WERI-Rb-1 (cell line): ENCODE measurements at regions not wholly inside any gene's neighbourhood (a gene's known extent, or its start where the extent isn't known, plus 50 kb on each side); places are given as distances from the start of the nearest gene placed in this dataset.

Experiments used
- DNase-seq: peaks from one replicate; pipeline ENCODE4 v3.0.0-alpha.2; 2020
- H3K27ac ChIP-seq: fragments of 250-450 bp; sonication (Bioruptor Pico); 2 replicates; pipeline ENCODE4 v1.5.1; 2020; ENCODE audit warnings: mild to moderate bottlenecking, moderate library complexity
- H3K27me3 ChIP-seq: fragments of 250-450 bp; sonication (Bioruptor Pico); 2 replicates; pipeline ENCODE4 v1.5.1; 2021; ENCODE audit warnings: mild to moderate bottlenecking, low read depth, moderate library complexity; ENCODE audit not compliant: insufficient read depth, severe bottlenecking
- H3K36me3 ChIP-seq: fragments of 250-450 bp; sonication (Bioruptor Pico); 2 replicates; pipeline ENCODE4 v1.5.1; 2020; ENCODE audit warnings: mild to moderate bottlenecking, moderate library complexity
- H3K4me3 ChIP-seq: 2 replicates; pipeline ENCODE4 v1.5.1; 2011; ENCODE audit warnings: low read depth, mild to moderate bottlenecking, control low read depth, low read length
- H3K9me3 ChIP-seq: fragments of 250-450 bp; sonication (Bioruptor Pico); 2 replicates; pipeline ENCODE4 v1.5.1; 2021; ENCODE audit warnings: mild to moderate bottlenecking, moderate library complexity; ENCODE audit not compliant: severe bottlenecking
- CTCF ChIP-seq: IDR thresholded peaks from 2 replicates; pipeline ENCODE4 v1.5.1; 2011; ENCODE audit warnings: low read depth, mild to moderate bottlenecking, control low read depth, inconsistent platforms, low read length

GRCh38 chr12:75634244-75635222 is 123.1 kb upstream of the KRR1 start:
- no peak for DNase-seq
- Histone ChIP-seq H3K27ac (no peak overlapping the region), H3K4me3 (no peak overlapping the region)

GRCh38 chr12:75633789-75634188 is 122.4 kb upstream of the KRR1 start:
- Histone ChIP-seq H3K27me3 (no peaks in the 10 kb centered on the region), H3K36me3 (no peaks in the 10 kb centered on the region), H3K4me3 (no peak overlapping the region), H3K27ac (no peak overlapping the region), H3K9me3 (no peaks in the 10 kb centered on the region)
- no peak for TF ChIP-seq CTCF
- DNase-seq = no peak

More at GRCh38 chr12:75634244-75635222, 123.1 kb upstream of the KRR1 start:
- TF ChIP-seq CTCF = no peak
- Histone ChIP-seq H3K9me3 (no peaks in the 10 kb centered on the region), H3K27me3 (no peaks in the 10 kb centered on the region), H3K36me3 (no peaks in the 10 kb centered on the region)

GRCh38 chr12:75632442-75632841 is 121.0 kb upstream of the KRR1 start:
- H3K9me3 ChIP-seq = no peaks in the 10 kb centered on the region
- H3K4me3 ChIP-seq = no peak overlapping the region
- no peak overlapping the region for H3K27ac ChIP-seq
- no peak for TF ChIP-seq CTCF
- no peak for DNase-seq
- no peaks in the 10 kb centered on the region for H3K27me3 ChIP-seq
- no peaks in the 10 kb centered on the region for H3K36me3 ChIP-seq

GRCh38 chr12:75631831-75632230 is 120.4 kb upstream of the KRR1 start:
- Histone ChIP-seq H3K27me3 (no peaks in the 10 kb centered on the region), H3K36me3 (no peaks in the 10 kb centered on the region), H3K4me3 (no peak overlapping the region), H3K27ac (no peak overlapping the region), H3K9me3 (no peaks in the 10 kb centered on the region)
- DNase-seq = no peak
- no peak for TF ChIP-seq CTCF

- H3K4me3 ChIP-seq = no peak overlapping the region
- no peaks in the 10 kb centered on the region for H3K9me3 ChIP-seq
- no peaks in the 10 kb centered on the region for H3K36me3 ChIP-seq
- no peak overlapping the region for H3K27ac ChIP-seq
- TF ChIP-seq CTCF = no peak
- H3K27me3 ChIP-seq = no peaks in the 10 kb centered on the region
- no peak for DNase-seq
Measured at GRCh38 chr12:75630091-75630490, 118.7 kb upstream of the KRR1 start.
